Spleen (tissue), 7 donors: ENCODE measurements at regions not wholly inside any gene's neighbourhood (a gene's known extent, or its start where the extent isn't known, plus 50 kb on each side); places are given as distances from the start of the nearest gene placed in this dataset.

Source experiments
- POLR2A ChIP-seq, 3 donors: fragments of 450-650 bp; IDR thresholded peaks; one replicate each; pipeline ENCODE4 v1.5.1; 2017; ENCODE audit warnings: antibody characterized with exemption in 3 of 3, mild to moderate bottlenecking in 1 of 3
- POLR2AphosphoS5 ChIP-seq, 3 donors: sonication (generic); formaldehyde crosslinking; IDR thresholded peaks; one replicate each; pipeline ENCODE4 v1.5.1; 2017; ENCODE audit warnings: antibody characterized with exemption in 3 of 3
- TF ChIP-seq, protein P1 (sequence below), 11 experiments: fragments of 200-600 bp in 7 of 11; fragments of 450-650 bp in 4 of 11; sonication (generic) in 4 of 11; IDR thresholded peaks in 8 of 11; conservative IDR thresholded peaks in 3 of 11; 1 replicate in 7 of 11; 2 replicates in 4 of 11; pipeline versions ENCODE4 v1.4.0 to v1.8.0; 2016 to 2021; ENCODE audit warnings: antibody characterized with exemption in 11 of 11, inconsistent platforms in 4 of 11, mild to moderate bottlenecking in 1 of 11
- donor health status: DM: no; HTN: no; CAD: no; lungs with moderate emphysema.
- donor health status: DM: no; HTN: no; CAD: no.
- donor health status: DM: no; HTN: no; CAD: no.

DNA sequence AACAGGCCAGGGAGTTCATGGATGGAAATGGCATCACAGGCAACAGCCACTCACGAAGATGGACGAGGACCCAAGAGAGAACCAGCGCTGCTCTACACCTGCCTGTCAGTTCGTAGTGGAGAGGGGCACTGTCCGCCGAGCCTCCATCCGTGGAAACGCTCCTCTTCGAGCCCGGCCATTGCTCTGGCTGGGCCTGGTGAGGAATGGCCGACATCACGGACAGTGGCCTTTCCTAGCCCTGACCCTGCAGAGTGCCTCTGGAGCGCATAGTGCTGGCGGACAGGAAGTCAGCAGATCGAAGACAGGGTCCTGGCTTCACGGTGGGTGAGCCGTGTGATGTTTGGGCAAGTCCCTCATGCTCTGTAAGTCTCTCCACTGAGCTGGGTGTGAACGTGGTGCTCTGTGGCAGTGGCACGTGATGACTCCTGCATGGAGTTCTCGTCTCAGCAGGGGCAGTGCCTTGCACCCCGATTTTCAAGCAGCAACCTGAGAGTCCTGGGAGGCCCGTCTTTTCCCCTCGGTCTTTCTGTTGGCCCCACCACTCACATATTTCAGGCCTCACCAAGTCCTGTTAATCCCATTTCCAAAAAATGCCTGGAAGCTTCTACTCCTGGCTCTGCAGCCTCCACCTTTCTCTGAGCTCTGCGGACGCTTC lies 214.4 kb downstream of the ERMARD start:
- TF ChIP-seq, protein P1, sequence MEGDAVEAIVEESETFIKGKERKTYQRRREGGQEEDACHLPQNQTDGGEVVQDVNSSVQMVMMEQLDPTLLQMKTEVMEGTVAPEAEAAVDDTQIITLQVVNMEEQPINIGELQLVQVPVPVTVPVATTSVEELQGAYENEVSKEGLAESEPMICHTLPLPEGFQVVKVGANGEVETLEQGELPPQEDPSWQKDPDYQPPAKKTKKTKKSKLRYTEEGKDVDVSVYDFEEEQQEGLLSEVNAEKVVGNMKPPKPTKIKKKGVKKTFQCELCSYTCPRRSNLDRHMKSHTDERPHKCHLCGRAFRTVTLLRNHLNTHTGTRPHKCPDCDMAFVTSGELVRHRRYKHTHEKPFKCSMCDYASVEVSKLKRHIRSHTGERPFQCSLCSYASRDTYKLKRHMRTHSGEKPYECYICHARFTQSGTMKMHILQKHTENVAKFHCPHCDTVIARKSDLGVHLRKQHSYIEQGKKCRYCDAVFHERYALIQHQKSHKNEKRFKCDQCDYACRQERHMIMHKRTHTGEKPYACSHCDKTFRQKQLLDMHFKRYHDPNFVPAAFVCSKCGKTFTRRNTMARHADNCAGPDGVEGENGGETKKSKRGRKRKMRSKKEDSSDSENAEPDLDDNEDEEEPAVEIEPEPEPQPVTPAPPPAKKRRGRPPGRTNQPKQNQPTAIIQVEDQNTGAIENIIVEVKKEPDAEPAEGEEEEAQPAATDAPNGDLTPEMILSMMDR (IDR thresholded peaks at IDR 0.05 in 8 of 11, conservative IDR thresholded peaks at IDR 0.05 in 3 of 11) = no peak
- TF ChIP-seq POLR2AphosphoS5 (IDR thresholded peaks at IDR 0.05) (no peak), POLR2A (IDR thresholded peaks at IDR 0.05) (no peak)
